ENCODE measurements at regions not wholly inside any gene's neighbourhood (a gene's known extent, or its start where the extent isn't known, plus 50 kb on each side); places are given as distances from the start of the nearest gene placed in this dataset.

- no peak for FAIRE-seq
- H3K4me2 ChIP-seq (ENCODE audit: low read depth, low read length): no peak overlapping the region
- H3K9me3 ChIP-seq (ENCODE audit: low read length): no peaks in the 10 kb centered on the region
- no peak for ATAC-seq
- no peaks in the 10 kb centered on the region for H3K36me3 ChIP-seq (replicated peaks in 1 of 2; ENCODE audit: control insufficient read depth in 1 of 2, insufficient read depth in 2 of 2, low read length in 2 of 2)
- DNase-seq (ENCODE audit: low spot score): no peak
- CTCF ChIA-PET (ENCODE audit: low intra/inter-chr PET ratio, low total read pairs): no interaction called here
- no peaks in the 10 kb centered on the region for H3K79me2 ChIP-seq (ENCODE audit: insufficient read depth, low read length)
- no peak overlapping the region for H3K9ac ChIP-seq (ENCODE audit: insufficient read depth, low read depth, low read length)
- H3K27me3 ChIP-seq (ENCODE audit: control insufficient read depth in 1 of 2, insufficient read depth in 2 of 2, low read length in 2 of 2): no peaks in the 10 kb centered on the region
- H3K27ac ChIP-seq (ENCODE audit: extremely low read length, insufficient read depth, low read length): no peak overlapping the region
- H4K20me1 ChIP-seq (ENCODE audit: insufficient read depth, low read length): no peaks in the 10 kb centered on the region
- WGBS (ENCODE audit: low lambda C conversion rate): 1% methylated on average over 2 of the region's 2 CpGs
- TF ChIP-seq ZBTB49 (CRISPR knock-in tag; IDR thresholded peaks at IDR 0.05; ENCODE audit: borderline replicate concordance) (no peak), ZNF333 (CRISPR knock-in tag; IDR thresholded peaks at IDR 0.05; ENCODE audit: borderline replicate concordance) (no peak), ZNF615 (CRISPR knock-in tag; IDR thresholded peaks at IDR 0.05; ENCODE audit: borderline replicate concordance) (no peak), HDAC1 (CRISPR knock-in tag; IDR thresholded peaks at IDR 0.05) (no peak)
- H3K4me1 ChIP-seq (ENCODE audit: insufficient read depth, low read length): no peaks in the 10 kb centered on the region
- H2AFZ ChIP-seq (ENCODE audit: low read length): no peak overlapping the region
- in situ Hi-C loops (cut with HindIII; ENCODE audit: extremely low pct_ligation_motif_present, low pct_unique_long_range_greater_than_20kb): no loop called here
- no peak overlapping the region for H3K4me3 ChIP-seq (replicated peaks in 1 of 3; ENCODE audit: insufficient read depth in 1 of 3, low read depth in 2 of 3, low read length in 3 of 3)
- intact Hi-C loops (cut with micrococcal nuclease; ENCODE audit: unreplicated experiment): no loop called here
- POLR2A ChIA-PET: no interaction called here
- BruUV-seq (replicated peaks): no TSS peak
Measured at GRCh38 chr6:122264557-122264956, 134.9 kb upstream of the HSF2 start.

DNA sequence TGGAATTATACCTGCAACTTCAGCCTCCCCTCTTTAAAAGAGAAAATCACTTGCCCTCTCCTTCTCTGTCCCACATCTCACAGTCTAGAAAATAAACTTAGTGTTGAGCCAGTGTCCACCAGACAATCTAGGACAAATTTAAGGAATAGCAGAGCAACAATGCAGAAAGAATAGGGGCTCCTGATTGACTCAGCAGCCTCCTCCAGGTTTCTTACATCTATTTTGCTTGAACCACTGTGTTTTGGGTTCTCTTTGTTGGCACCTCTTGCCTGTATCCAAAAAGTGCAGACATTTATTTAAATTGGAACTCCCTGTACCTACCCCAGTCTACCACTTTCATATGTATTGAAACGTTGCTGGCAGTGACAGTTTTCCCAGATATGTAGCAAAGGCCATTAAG is 133.7 kb upstream of the HSF2 start:
- Histone ChIP-seq H3K9ac (ENCODE audit: insufficient read depth, low read depth, low read length) (no peak overlapping the region), H3K79me2 (ENCODE audit: insufficient read depth, low read length) (no peaks in the 10 kb centered on the region), H3K4me3 (replicated peaks in 1 of 3; ENCODE audit: insufficient read depth in 1 of 3, low read depth in 2 of 3, low read length in 3 of 3) (no peak overlapping the region), H3K27me3 (ENCODE audit: control insufficient read depth in 1 of 2, insufficient read depth in 2 of 2, low read length in 2 of 2) (no peaks in the 10 kb centered on the region), H2AFZ (ENCODE audit: low read length) (no peak overlapping the region), H3K4me1 (ENCODE audit: insufficient read depth, low read length) (no peaks in the 10 kb centered on the region), H3K4me2 (ENCODE audit: low read depth, low read length) (no peak overlapping the region), H3K27ac (ENCODE audit: extremely low read length, insufficient read depth, low read length) (no peak overlapping the region), H4K20me1 (ENCODE audit: insufficient read depth, low read length) (no peaks in the 10 kb centered on the region), H3K36me3 (replicated peaks in 1 of 2; ENCODE audit: control insufficient read depth in 1 of 2, insufficient read depth in 2 of 2, low read length in 2 of 2) (no peaks in the 10 kb centered on the region), H3K9me3 (ENCODE audit: low read length) (no peaks in the 10 kb centered on the region)
- ChIA-PET POLR2A (no interaction called here), CTCF (ENCODE audit: low intra/inter-chr PET ratio, low total read pairs) (no interaction called here)
- no peak for FAIRE-seq
- no TSS peak for BruUV-seq (replicated peaks)
- 0% methylated on average over 1 of the region's 1 CpG for WGBS (ENCODE audit: low lambda C conversion rate)
- no peak for DNase-seq (ENCODE audit: low spot score)
- ATAC-seq: no peak
- intact Hi-C loops (cut with micrococcal nuclease; ENCODE audit: unreplicated experiment): no loop called here
- in situ Hi-C loops (cut with HindIII; ENCODE audit: extremely low pct_ligation_motif_present, low pct_unique_long_range_greater_than_20kb): no loop called here
- TF ChIP-seq THYN1 (CRISPR knock-in tag; IDR thresholded peaks at IDR 0.05; ENCODE audit: borderline replicate concordance, low read depth): no peak
- no peak for TF ChIP-seq ZNF276 (CRISPR knock-in tag; IDR thresholded peaks at IDR 0.05; ENCODE audit: low read depth)
- TF ChIP-seq RAD51 (IDR thresholded peaks at IDR 0.05; ENCODE audit: borderline replicate concordance): no peak
- no peak for TF ChIP-seq ZNF280B (CRISPR knock-in tag; IDR thresholded peaks at IDR 0.05; ENCODE audit: borderline replicate concordance)
- TF ChIP-seq ZNF556 (CRISPR knock-in tag; IDR thresholded peaks at IDR 0.05; ENCODE audit: borderline replicate concordance): no peak
- no peak for TF ChIP-seq NFRKB (IDR thresholded peaks at IDR 0.05)
- no peak for TF ChIP-seq CSRNP1 (CRISPR knock-in tag; IDR thresholded peaks at IDR 0.05)
